Aorta (tissue), 5 donors: ENCODE measurements at regions not wholly inside any gene's neighbourhood (a gene's known extent, or its start where the extent isn't known, plus 50 kb on each side); places are given as distances from the start of the nearest gene placed in this dataset.

ENCODE experiments used
- ATAC-seq: fragments of 200-7000 bp; cut with Tn5 transposase; one replicate; pipeline ENCODE4 v1.9.1; 2022; ENCODE audit warnings: moderate library complexity; ENCODE audit not compliant: low FRiP score
- DNase-seq, 2 donors: peaks; one replicate each; pipeline ENCODE4 v3.0.0-alpha.2; 2020
- H3K27ac ChIP-seq, 2 donors: one replicate each; pipeline ENCODE4 v1.5.1; 2013; ENCODE audit warnings: low read length in 2 of 2, mild to moderate bottlenecking in 2 of 2, moderate library complexity in 2 of 2, control low read depth in 1 of 2, inconsistent platforms in 1 of 2, low read depth in 1 of 2
- H3K27me3 ChIP-seq, 2 donors: one replicate each; pipeline ENCODE4 v1.6.1; 2013; ENCODE audit warnings: control low read depth in 1 of 2, low read length in 1 of 2, mild to moderate bottlenecking in 1 of 2, moderate library complexity in 1 of 2; ENCODE audit not compliant: insufficient read depth in 2 of 2, control insufficient read depth in 1 of 2
- H3K36me3 ChIP-seq, 2 donors: one replicate each; pipeline ENCODE4 v1.6.1; 2013; ENCODE audit warnings: control low read depth in 1 of 2, low read length in 1 of 2, mild to moderate bottlenecking in 1 of 2; ENCODE audit not compliant: insufficient read depth in 2 of 2, control insufficient read depth in 1 of 2
- H3K4me1 ChIP-seq, 2 donors: one replicate each; pipeline ENCODE4 v1.6.1; 2013; ENCODE audit warnings: low read length in 2 of 2, control low read depth in 1 of 2, mild to moderate bottlenecking in 1 of 2, moderate library complexity in 1 of 2; ENCODE audit not compliant: insufficient read depth in 2 of 2, control insufficient read depth in 1 of 2
- H3K4me3 ChIP-seq, 2 donors: one replicate each; pipeline ENCODE4 v1.5.1; 2013; ENCODE audit warnings: low read length in 2 of 2, control low read depth in 1 of 2, mild to moderate bottlenecking in 1 of 2
- H3K9me3 ChIP-seq: one replicate; pipeline ENCODE4 v1.6.1; 2013; ENCODE audit warnings: mild to moderate bottlenecking, low read length; ENCODE audit not compliant: control insufficient read depth
- WGBS, 2 donors: extraction: QIAGEN DNeasy Blood & Tissue Kit; methylation state at CpG; one replicate each; pipeline ENCODE4 v1.1.7; 2013; 5-methylcytosine and 5-hydroxymethylcytosine counted together
- intact Hi-C, 2 donors: fragments of 100-400 bp; cut with DNase I; formaldehyde crosslinking; loops; one replicate each; pipeline versions ENCODE4 v1.14.2 to v1.15.0; 2022
- donor health status: healthy with polysubstance abuse.
- donor health status: Bipolar disorder and iron deficiency.
- donor health status: DM: no; HTN: no; CAD: no.
- donor health status: DM: no; HTN: no; CAD: no.
- donor health status: DM: yes; HTN: yes; CAD: no.

GRCh38 chr12:93275589-93275988 is 102.1 kb upstream of the NUDT4 start:
- DNase-seq (no peak), ATAC-seq (no peak)
- no peak overlapping the region for H3K4me3 ChIP-seq
- no peaks in the 10 kb centered on the region for H3K4me1 ChIP-seq
- intact Hi-C loops: no loop called here
- no peaks in the 10 kb centered on the region for H3K27me3 ChIP-seq
- WGBS, 2 donors: 97 to 99% methylated on average over 7 of the region's 7 CpGs
- no peaks in the 10 kb centered on the region for H3K36me3 ChIP-seq
- no peaks in the 10 kb centered on the region for H3K9me3 ChIP-seq
- no peak overlapping the region for H3K27ac ChIP-seq

DNA sequence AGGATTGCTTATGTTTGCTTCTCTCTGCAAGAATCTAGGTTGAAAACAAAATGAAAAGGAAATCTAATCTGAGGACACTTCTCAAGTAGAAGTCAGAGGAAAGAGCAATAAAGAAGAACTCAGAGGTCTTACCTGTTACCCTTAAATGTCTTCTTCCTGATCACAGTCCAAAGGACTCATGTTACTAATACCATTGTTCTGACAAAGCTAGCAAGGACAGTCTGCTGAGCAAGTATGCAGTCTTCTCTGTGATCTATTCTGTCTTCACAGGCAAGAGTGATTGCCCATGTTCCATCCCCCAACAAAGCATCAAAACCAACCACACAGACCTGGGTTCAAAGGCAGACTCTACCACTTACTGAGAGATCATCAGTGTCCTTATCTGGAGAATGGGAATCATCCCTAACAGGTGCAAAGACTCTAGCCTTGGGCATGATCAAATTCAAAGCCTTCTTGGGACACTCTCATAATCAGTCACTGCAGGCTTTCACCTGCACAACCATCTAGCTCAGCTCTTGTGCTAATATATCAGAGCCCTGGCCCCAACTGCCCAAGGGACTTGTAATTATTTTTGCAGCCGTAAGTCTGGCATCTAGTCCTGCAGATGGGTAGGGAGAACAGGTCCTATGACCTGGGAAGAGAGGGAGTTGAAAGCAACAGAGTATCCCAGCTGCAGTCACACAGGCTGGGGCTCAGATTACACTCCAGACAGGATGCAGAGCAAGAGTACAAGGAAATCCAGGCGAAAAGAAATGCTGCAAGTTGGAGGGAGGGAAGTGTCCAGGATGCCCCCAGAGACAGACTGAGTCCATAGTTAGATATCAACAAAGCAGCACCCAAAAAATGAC is 97.9 kb upstream of the NUDT4 start:
- ATAC-seq: no peak
- H3K9me3 ChIP-seq: no peaks in the 10 kb centered on the region
- no peaks in the 10 kb centered on the region for H3K4me1 ChIP-seq
- H3K4me3 ChIP-seq: no peak overlapping the region
- H3K27ac ChIP-seq: no peak overlapping the region
- H3K27me3 ChIP-seq: no peaks in the 10 kb centered on the region
- intact Hi-C loops: no loop called here
- WGBS, 2 donors: 70 to 81% methylated on average over 2 of the region's 2 CpGs
- H3K36me3 ChIP-seq: no peaks in the 10 kb centered on the region
- DNase-seq: no peak

DNA sequence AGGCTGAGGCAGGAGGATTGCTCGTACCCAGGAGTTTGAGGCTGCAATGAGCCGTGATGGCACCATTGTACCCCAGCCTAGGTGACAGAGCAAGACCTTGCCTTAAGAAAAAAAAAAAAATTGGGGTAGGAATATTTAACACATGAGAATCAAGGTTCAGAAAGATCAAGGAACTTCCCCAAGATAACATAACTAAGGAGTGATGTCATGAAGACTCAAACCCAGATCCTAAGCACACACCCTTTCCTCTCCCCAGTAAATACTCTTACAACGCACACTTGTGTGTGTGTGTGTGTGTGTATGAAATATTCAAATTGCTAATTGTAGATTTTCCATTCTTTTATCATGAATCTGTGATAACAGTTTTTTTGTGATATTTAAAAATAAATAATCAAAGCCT is 90.6 kb upstream of the NUDT4 start:
- H3K4me1 ChIP-seq: no peaks in the 10 kb centered on the region
- no peak for DNase-seq
- no peaks in the 10 kb centered on the region for H3K36me3 ChIP-seq
- intact Hi-C loops: no loop called here
- no peak for ATAC-seq
- no peaks in the 10 kb centered on the region for H3K27me3 ChIP-seq
- no peak overlapping the region for H3K27ac ChIP-seq
- WGBS, 2 donors: 94 to 95% methylated on average over 3 of the region's 3 CpGs
- H3K4me3 ChIP-seq: no peak overlapping the region
- H3K9me3 ChIP-seq: no peaks in the 10 kb centered on the region

GRCh38 chr12:93288626-93289025 is 89.1 kb upstream of the NUDT4 start:
- Histone ChIP-seq H3K9me3 (no peaks in the 10 kb centered on the region), H3K4me1 (no peaks in the 10 kb centered on the region), H3K36me3 (no peaks in the 10 kb centered on the region), H3K27ac (no peak overlapping the region), H3K4me3 (no peak overlapping the region), H3K27me3 (no peaks in the 10 kb centered on the region)
- ATAC-seq (no peak), DNase-seq (no peak)
- intact Hi-C loops: no loop called here

DNA sequence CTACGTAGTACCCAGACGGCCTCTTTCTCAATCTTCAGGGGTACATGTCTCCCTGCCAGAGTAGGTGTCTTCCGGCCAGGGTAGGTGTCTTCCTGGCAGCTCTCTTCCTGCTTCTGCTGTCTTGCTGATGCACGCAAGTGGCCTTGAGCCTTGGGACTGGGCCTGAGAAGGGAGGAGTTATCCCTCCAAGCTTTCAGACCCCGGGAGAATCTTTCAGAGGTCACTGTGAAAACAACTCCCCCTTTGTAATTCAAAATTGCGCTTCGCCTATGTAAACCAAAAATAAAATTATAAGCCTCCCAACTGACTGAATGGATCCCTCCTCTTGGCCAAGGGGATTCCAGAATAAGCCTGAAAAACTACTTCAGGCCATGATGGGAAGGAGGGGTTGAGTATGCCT is 87.3 kb upstream of the NUDT4 start:
- 83 to 94% methylated on average over 7 of the region's 7 CpGs for WGBS, 2 donors
- H3K9me3 ChIP-seq: no peaks in the 10 kb centered on the region
- H3K4me1 ChIP-seq: no peaks in the 10 kb centered on the region

GRCh38 chr12:93292213-93292612 is 85.5 kb upstream of the NUDT4 start:
- 96 to 98% methylated on average over 6 of the region's 6 CpGs for WGBS, 2 donors
- intact Hi-C loops: no loop called here
- DNase-seq: no peak
- no peak overlapping the region for H3K27ac ChIP-seq
- no peaks in the 10 kb centered on the region for H3K27me3 ChIP-seq
- H3K4me1 ChIP-seq: no peaks in the 10 kb centered on the region
- ATAC-seq: no peak
- no peaks in the 10 kb centered on the region for H3K36me3 ChIP-seq
- H3K9me3 ChIP-seq: no peaks in the 10 kb centered on the region
- H3K4me3 ChIP-seq: no peak overlapping the region

More for the DNA sequence above, 87.3 kb upstream of the NUDT4 start:
- Histone ChIP-seq H3K27ac (no peak overlapping the region), H3K4me3 (no peak overlapping the region), H3K36me3 (no peaks in the 10 kb centered on the region), H3K27me3 (no peaks in the 10 kb centered on the region)
- DNase-seq (no peak), ATAC-seq (no peak)
- intact Hi-C loops: no loop called here

DNA sequence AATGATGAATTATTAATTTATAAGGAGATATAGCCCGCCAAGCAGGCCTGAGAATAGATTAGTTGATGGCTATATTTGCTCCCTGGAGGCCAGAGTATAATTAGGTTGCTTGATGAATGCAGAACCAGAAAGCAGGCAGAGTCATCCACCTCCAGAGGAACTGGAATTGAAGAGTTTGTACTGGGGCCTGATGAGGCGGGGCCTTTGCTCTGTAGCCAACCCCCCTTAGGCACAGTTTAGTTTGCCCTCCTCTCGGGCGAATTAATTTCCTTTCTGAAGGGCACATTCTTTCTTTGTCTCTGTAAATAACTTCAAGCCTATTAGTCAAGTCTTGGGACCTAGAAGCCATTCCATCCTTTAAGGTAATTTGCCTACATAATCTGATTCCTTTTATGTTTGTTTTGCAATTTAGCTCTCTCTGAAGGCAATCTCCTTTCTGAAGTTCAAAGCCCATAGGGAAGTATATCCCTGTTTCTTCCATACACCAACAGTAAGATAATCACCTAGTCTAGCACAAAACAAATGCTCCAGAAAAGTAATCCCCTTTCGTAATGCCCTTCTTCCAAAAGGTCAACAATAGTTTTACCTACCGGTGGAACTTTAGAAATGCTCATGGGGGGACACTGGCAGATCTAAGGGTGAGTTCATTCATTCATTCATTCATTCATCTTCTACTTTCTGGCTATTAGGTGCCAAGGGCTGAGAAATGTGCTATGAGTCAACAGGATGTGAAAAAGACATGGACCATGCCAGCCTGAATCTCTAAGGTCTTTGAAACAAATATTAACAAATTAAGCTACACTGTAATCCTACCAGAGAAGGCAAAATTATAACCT is 84.8 kb upstream of the NUDT4 start:
- ATAC-seq (no peak), DNase-seq (no peak)
- Histone ChIP-seq H3K27ac (no peak overlapping the region), H3K27me3 (no peaks in the 10 kb centered on the region), H3K4me3 (no peak overlapping the region), H3K36me3 (no peaks in the 10 kb centered on the region), H3K4me1 (no peaks in the 10 kb centered on the region), H3K9me3 (no peaks in the 10 kb centered on the region)
- intact Hi-C loops: no loop called here
- 75 to 80% methylated on average over 6 of the region's 6 CpGs for WGBS, 2 donors

GRCh38 chr12:93297032-93297431 is 80.7 kb upstream of the NUDT4 start:
- H3K27me3 ChIP-seq: no peaks in the 10 kb centered on the region
- intact Hi-C loops: no loop called here
- WGBS, 2 donors: 86 to 92% methylated on average over 3 of the region's 3 CpGs

DNA sequence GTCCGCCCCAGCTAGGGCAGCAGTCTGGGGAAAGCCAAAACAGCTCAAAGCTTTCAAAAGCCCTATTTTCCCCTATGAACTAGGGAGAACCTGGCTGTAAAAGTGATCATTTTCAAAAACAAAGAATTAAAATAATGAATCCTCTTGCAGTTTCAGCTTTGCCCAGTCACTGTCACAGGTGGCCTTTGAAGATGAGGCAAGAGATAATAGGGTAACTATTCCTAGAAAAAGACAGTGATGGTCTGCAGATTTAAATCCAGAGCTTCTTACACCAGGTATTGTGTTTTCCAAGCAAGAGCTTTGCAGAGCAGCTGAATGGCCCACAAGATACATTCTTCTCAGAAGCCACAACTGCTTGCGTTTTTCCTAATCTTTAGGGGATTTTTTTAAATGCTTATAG is 80.2 kb upstream of the NUDT4 start:
- Histone ChIP-seq H3K27me3 (no peaks in the 10 kb centered on the region), H3K27ac (no peak overlapping the region), H3K4me3 (no peak overlapping the region), H3K36me3 (no peaks in the 10 kb centered on the region), H3K4me1 (peaks cover 0 to under 1% of the 10 kb centered on the region in 2 donors), H3K9me3 (no peaks in the 10 kb centered on the region)
- intact Hi-C loops: no loop called here
- WGBS, 2 donors: 97 to 99% methylated on average over 2 of the region's 2 CpGs
- DNase-seq (no peak), ATAC-seq (no peak)

More at GRCh38 chr12:93297032-93297431, 80.7 kb upstream of the NUDT4 start:
- DNase-seq (no peak), ATAC-seq (no peak)
- Histone ChIP-seq H3K27ac (no peak overlapping the region), H3K9me3 (no peaks in the 10 kb centered on the region), H3K4me1 (no peaks in the 10 kb centered on the region), H3K4me3 (no peak overlapping the region), H3K36me3 (no peaks in the 10 kb centered on the region)
